Ovary (tissue), 3 donors: ENCODE measurements at regions not wholly inside any gene's neighbourhood (a gene's known extent, or its start where the extent isn't known, plus 50 kb on each side); places are given as distances from the start of the nearest gene placed in this dataset.

Experiments
- POLR2A ChIP-seq: fragments of 450-650 bp; IDR thresholded peaks from one replicate; pipeline ENCODE4 v1.6.1; 2017; ENCODE audit warnings: antibody characterized with exemption, mild to moderate bottlenecking, moderate library complexity
- TF ChIP-seq, protein P1 (sequence below), 3 donors: fragments of 450-650 bp in 2 of 3; fragments of 200-600 bp in 1 of 3; IDR thresholded peaks; one replicate each; pipeline versions ENCODE4 v1.5.1 to v1.8.0; 2016 to 2022; ENCODE audit warnings: antibody characterized with exemption in 3 of 3, mild to moderate bottlenecking in 1 of 3
- donor health status: DM: no; HTN: no; CAD: no.

- no peak for TF ChIP-seq POLR2A
- TF ChIP-seq, protein P1, sequence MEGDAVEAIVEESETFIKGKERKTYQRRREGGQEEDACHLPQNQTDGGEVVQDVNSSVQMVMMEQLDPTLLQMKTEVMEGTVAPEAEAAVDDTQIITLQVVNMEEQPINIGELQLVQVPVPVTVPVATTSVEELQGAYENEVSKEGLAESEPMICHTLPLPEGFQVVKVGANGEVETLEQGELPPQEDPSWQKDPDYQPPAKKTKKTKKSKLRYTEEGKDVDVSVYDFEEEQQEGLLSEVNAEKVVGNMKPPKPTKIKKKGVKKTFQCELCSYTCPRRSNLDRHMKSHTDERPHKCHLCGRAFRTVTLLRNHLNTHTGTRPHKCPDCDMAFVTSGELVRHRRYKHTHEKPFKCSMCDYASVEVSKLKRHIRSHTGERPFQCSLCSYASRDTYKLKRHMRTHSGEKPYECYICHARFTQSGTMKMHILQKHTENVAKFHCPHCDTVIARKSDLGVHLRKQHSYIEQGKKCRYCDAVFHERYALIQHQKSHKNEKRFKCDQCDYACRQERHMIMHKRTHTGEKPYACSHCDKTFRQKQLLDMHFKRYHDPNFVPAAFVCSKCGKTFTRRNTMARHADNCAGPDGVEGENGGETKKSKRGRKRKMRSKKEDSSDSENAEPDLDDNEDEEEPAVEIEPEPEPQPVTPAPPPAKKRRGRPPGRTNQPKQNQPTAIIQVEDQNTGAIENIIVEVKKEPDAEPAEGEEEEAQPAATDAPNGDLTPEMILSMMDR (IDR thresholded peaks at IDR 0.05), result no peak
Measured at GRCh38 chr15:66942649-66943390, 122.6 kb upstream of the SMAD3 start.
